ENCODE measurements at regions not wholly inside any gene's neighbourhood (a gene's known extent, or its start where the extent isn't known, plus 50 kb on each side); places are given as distances from the start of the nearest gene placed in this dataset.

DNA sequence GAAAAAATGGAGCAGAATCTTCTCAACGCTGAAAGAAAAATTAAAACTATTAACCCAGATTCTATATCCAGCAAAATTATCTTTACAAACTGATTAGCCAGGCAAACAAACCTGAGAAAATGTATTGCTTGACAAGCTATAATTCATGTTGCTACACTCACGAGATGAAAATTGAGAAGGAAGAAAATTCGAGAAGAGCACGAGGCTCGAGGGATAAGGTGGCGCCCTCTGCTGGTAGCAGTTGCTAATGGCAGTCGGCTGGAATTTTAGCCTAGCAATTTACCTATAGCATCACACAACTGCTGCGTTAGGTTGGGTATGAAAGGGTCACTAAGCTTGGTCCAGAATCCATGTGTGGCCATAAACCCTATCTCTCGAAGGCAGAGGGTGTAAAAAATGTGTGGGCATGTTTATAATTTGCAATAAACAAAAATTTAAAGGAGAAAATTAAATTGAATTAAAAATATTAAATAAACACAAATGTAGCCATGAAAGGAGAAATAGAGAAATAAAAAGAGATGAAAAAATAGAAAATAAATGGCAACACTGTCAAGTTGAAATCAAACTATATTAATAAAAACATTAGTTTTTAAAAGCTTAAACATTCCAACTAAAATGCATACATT is 126.6 kb downstream of the PPP4R3C start (continued):
- TF ChIP-seq, protein P1, sequence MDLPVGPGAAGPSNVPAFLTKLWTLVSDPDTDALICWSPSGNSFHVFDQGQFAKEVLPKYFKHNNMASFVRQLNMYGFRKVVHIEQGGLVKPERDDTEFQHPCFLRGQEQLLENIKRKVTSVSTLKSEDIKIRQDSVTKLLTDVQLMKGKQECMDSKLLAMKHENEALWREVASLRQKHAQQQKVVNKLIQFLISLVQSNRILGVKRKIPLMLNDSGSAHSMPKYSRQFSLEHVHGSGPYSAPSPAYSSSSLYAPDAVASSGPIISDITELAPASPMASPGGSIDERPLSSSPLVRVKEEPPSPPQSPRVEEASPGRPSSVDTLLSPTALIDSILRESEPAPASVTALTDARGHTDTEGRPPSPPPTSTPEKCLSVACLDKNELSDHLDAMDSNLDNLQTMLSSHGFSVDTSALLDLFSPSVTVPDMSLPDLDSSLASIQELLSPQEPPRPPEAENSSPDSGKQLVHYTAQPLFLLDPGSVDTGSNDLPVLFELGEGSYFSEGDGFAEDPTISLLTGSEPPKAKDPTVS (IDR thresholded peaks at IDR 0.05; ENCODE audit: low read depth, low read length) = peak; percentile 90; the same call in 1 of the 2 replicates

DNA sequence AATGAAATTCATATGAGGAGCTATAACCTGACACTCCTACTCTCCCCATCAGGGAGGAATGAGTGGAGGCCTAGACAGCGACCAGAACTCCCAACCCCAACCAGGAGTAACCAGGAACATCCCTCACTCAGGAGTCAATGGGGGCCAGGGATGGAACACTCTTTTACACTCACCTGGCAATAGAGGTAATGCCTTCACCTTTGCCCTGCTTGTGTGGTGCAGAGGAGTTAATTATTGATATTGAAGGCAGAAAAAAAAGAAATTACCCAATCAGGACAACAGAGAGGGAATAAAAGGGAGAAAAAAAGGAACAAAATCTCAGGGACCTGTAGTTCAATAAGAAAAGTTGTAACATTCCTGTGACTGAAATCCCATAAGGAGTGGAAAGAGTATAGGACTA is 141.5 kb downstream of the PPP4R3C start:
- ChIA-PET POLR2A (no interaction called here), RAD21 (ENCODE audit: unreplicated experiment) (no interaction called here), CTCF (no interaction called here), SMC1A (ENCODE audit: uncharacterized antibody, unreplicated experiment) (no interaction called here)
- BruUV-seq (replicated peaks) = no TSS peak
- no peak overlapping the region for H3K4me2 ChIP-seq (ENCODE audit: control insufficient read depth, insufficient read depth)
- H4K20me1 ChIP-seq (ENCODE audit: control insufficient read depth, insufficient read depth) = no peaks in the 10 kb centered on the region
- FAIRE-seq (no peak), ATAC-seq (no peak), DNase-seq (ENCODE audit: low read depth, low spot score) (no peak)
- no peak overlapping the region for H3K27ac ChIP-seq (ENCODE audit: control insufficient read depth, insufficient read depth)
- no peaks in the 10 kb centered on the region for H3K36me3 ChIP-seq (ENCODE audit: control insufficient read depth in 2 of 2, insufficient read depth in 2 of 2, low read length in 1 of 2)
- no peak overlapping the region for H3K9ac ChIP-seq (ENCODE audit: control insufficient read depth, insufficient read depth, low read length)
- H2AFZ ChIP-seq (ENCODE audit: control insufficient read depth, low read depth, low read length) = no peak overlapping the region
- 0% methylated on average over 1 of the region's 1 CpG for WGBS (ENCODE audit: insufficient coverage, insufficient replicate concordance, low lambda C conversion rate, missing lambda C conversion rate)
- no peaks in the 10 kb centered on the region for H3K4me1 ChIP-seq (ENCODE audit: control insufficient read depth, insufficient read depth, low read length)
- H3K27me3 ChIP-seq (replicated peaks in 1 of 2; ENCODE audit: control insufficient read depth in 2 of 2, insufficient read depth in 2 of 2, low read length in 1 of 2) = no peaks in the 10 kb centered on the region
- intact Hi-C loops (cut with micrococcal nuclease; ENCODE audit: unreplicated experiment) (no loop called here), in situ Hi-C loops (cut with MboI) (no loop called here)
- no peaks in the 10 kb centered on the region for H3K9me3 ChIP-seq (replicated peaks; ENCODE audit: control insufficient read depth, insufficient read depth, low read length)
- no peak overlapping the region for H3K4me3 ChIP-seq
- no peaks in the 10 kb centered on the region for H3K79me2 ChIP-seq (ENCODE audit: control insufficient read depth, insufficient read depth, low read length)
- TF ChIP-seq, protein P2, sequence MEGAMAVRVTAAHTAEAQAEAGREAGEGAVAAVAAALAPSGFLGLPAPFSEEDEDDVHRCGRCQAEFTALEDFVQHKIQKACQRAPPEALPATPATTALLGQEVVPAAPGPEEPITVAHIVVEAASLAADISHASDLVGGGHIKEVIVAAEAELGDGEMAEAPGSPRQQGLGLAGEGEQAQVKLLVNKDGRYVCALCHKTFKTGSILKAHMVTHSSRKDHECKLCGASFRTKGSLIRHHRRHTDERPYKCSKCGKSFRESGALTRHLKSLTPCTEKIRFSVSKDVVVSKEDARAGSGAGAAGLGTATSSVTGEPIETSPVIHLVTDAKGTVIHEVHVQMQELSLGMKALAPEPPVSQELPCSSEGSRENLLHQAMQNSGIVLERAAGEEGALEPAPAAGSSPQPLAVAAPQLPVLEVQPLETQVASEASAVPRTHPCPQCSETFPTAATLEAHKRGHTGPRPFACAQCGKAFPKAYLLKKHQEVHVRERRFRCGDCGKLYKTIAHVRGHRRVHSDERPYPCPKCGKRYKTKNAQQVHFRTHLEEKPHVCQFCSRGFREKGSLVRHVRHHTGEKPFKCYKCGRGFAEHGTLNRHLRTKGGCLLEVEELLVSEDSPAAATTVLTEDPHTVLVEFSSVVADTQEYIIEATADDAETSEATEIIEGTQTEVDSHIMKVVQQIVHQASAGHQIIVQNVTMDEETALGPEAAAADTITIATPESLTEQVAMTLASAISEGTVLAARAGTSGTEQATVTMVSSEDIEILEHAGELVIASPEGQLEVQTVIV (IDR thresholded peaks at IDR 0.05; ENCODE audit: borderline replicate concordance, partially characterized antibody) = no peak
- TF ChIP-seq, protein P3, sequence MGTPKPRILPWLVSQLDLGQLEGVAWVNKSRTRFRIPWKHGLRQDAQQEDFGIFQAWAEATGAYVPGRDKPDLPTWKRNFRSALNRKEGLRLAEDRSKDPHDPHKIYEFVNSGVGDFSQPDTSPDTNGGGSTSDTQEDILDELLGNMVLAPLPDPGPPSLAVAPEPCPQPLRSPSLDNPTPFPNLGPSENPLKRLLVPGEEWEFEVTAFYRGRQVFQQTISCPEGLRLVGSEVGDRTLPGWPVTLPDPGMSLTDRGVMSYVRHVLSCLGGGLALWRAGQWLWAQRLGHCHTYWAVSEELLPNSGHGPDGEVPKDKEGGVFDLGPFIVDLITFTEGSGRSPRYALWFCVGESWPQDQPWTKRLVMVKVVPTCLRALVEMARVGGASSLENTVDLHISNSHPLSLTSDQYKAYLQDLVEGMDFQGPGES (IDR thresholded peaks at IDR 0.05) = no peak
- no peak for TF ChIP-seq SREBF2 (IDR thresholded peaks at IDR 0.05; ENCODE audit: low read length)
- TF ChIP-seq TCF3 (IDR thresholded peaks at IDR 0.05; ENCODE audit: borderline replicate concordance, insufficient read depth, low read depth, low read length) = no peak
- no peak for TF ChIP-seq BMI1 (IDR thresholded peaks at IDR 0.05; ENCODE audit: borderline replicate concordance)
- no peak for TF ChIP-seq RUNX3 (IDR thresholded peaks at IDR 0.05; ENCODE audit: low read length)
- no peak for TF ChIP-seq NBN (IDR thresholded peaks at IDR 0.05)
- no peak for TF ChIP-seq SMAD1 (IDR thresholded peaks at IDR 0.05; ENCODE audit: low read depth, partially characterized antibody)
- TF ChIP-seq KDM1A (IDR thresholded peaks at IDR 0.05; ENCODE audit: borderline replicate concordance) = no peak
- TF ChIP-seq SRF (IDR thresholded peaks at IDR 0.05; ENCODE audit: low read depth in 2 of 2, low read length in 2 of 2) = no peak
- no peak for TF ChIP-seq GABPA (IDR thresholded peaks at IDR 0.05; ENCODE audit: low read depth)
- TF ChIP-seq ASH2L (IDR thresholded peaks at IDR 0.05; ENCODE audit: borderline replicate concordance, low read depth) = no peak
- no peak for TF ChIP-seq CBFB (IDR thresholded peaks at IDR 0.05; ENCODE audit: low read depth)
- TF ChIP-seq, protein P4, sequence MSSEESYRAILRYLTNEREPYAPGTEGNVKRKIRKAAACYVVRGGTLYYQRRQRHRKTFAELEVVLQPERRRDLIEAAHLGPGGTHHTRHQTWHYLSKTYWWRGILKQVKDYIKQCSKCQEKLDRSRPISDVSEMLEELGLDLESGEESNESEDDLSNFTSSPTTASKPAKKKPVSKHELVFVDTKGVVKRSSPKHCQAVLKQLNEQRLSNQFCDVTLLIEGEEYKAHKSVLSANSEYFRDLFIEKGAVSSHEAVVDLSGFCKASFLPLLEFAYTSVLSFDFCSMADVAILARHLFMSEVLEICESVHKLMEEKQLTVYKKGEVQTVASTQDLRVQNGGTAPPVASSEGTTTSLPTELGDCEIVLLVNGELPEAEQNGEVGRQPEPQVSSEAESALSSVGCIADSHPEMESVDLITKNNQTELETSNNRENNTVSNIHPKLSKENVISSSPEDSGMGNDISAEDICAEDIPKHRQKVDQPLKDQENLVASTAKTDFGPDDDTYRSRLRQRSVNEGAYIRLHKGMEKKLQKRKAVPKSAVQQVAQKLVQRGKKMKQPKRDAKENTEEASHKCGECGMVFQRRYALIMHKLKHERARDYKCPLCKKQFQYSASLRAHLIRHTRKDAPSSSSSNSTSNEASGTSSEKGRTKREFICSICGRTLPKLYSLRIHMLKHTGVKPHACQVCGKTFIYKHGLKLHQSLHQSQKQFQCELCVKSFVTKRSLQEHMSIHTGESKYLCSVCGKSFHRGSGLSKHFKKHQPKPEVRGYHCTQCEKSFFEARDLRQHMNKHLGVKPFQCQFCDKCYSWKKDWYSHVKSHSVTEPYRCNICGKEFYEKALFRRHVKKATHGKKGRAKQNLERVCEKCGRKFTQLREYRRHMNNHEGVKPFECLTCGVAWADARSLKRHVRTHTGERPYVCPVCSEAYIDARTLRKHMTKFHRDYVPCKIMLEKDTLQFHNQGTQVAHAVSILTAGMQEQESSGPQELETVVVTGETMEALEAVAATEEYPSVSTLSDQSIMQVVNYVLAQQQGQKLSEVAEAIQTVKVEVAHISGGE (CRISPR knock-in tag; IDR thresholded peaks at IDR 0.05) = no peak

Data from GM12878 (cell line).